K562 (cell line): ENCODE measurements at regions not wholly inside any gene's neighbourhood (a gene's known extent, or its start where the extent isn't known, plus 50 kb on each side); places are given as distances from the start of the nearest gene placed in this dataset.

Experiments
- CBFA2T3 ChIP-seq: fragments of 450-650 bp; IDR thresholded peaks from 2 replicates; pipeline ENCODE4 v1.6.1; 2017
- CBX5 ChIP-seq: IDR thresholded peaks from 2 replicates; pipeline ENCODE4 v1.6.1; 2014; ENCODE audit warnings: low read depth, borderline replicate concordance
- CTCF ChIP-seq, 3 experiments: IDR thresholded peaks in 2 of 3; conservative IDR thresholded peaks in 1 of 3; 2 replicates each; pipeline ENCODE4 v1.5.1; 2011 to 2012; ENCODE audit warnings: low read length in 3 of 3, mild to moderate bottlenecking in 3 of 3, control low read depth in 2 of 3, improper control_type of control experiment in 1 of 3, inconsistent platforms in 1 of 3, low read depth in 1 of 3, mixed read lengths in 1 of 3, moderate library complexity in 1 of 3; ENCODE audit not compliant: insufficient read depth in 2 of 3
- ESRRB ChIP-seq: fragments of 250-450 bp; sonication (Bioruptor Pico); IDR thresholded peaks from 2 replicates; pipeline ENCODE4 v1.5.0; 2020; ENCODE audit warnings: mild to moderate bottlenecking, moderate library complexity, borderline replicate concordance
- EZH2 ChIP-seq: IDR thresholded peaks from 2 replicates; pipeline ENCODE4 v1.6.1; 2012; ENCODE audit warnings: low read depth, mild to moderate bottlenecking, inconsistent platforms, low read length, borderline replicate concordance
- FOSL1 ChIP-seq: fragments of 200-800 bp; sonication (Bioruptor generic); conservative IDR thresholded peaks from 2 replicates; pipeline ENCODE4 v1.6.1; 2016; ENCODE audit warnings: missing genetic modification characterization, missing compliant biosample characterization
- JUN ChIP-seq, 2 experiments: sonication (generic) in 1 of 2; formaldehyde crosslinking in 1 of 2; IDR thresholded peaks; 2 replicates each; pipeline versions ENCODE4 v1.6.1 to v1.8.0; 2012 to 2022; ENCODE audit warnings: borderline replicate concordance in 2 of 2, mild to moderate bottlenecking in 2 of 2, improper control_type of control experiment in 1 of 2, low read depth in 1 of 2, low read length in 1 of 2, missing genetic modification reagents in 1 of 2
- POLR2A ChIP-seq: fragments of 450-650 bp; conservative IDR thresholded peaks from 2 replicates; pipeline ENCODE4 v1.6.1; 2016
- POLR2G ChIP-seq: fragments of 200-400 bp; formaldehyde crosslinking; IDR thresholded peaks from 2 replicates; pipeline ENCODE4 v1.6.1; 2017; ENCODE audit warnings: low read depth, mild to moderate bottlenecking, antibody characterized with exemption, low read length, moderate library complexity
- SP2 ChIP-seq: IDR thresholded peaks from 2 replicates; pipeline ENCODE4 v1.6.1; 2011; ENCODE audit warnings: mild to moderate bottlenecking, low read depth, low read length, moderate library complexity; ENCODE audit not compliant: poor library complexity, severe bottlenecking; ENCODE audit errors: extremely low read depth
- SPI1 ChIP-seq: IDR thresholded peaks from 2 replicates; pipeline ENCODE4 v1.6.1; 2011; ENCODE audit warnings: low read depth, low read length, control low read depth, borderline replicate concordance
- ZNF445 ChIP-seq: fragments of 250-450 bp; sonication (Bioruptor Pico); IDR thresholded peaks from 2 replicates; pipeline ENCODE4 v1.4.0; 2020; ENCODE audit warnings: low read depth, mild to moderate bottlenecking, moderate library complexity
- ZNF583 ChIP-seq: fragments of 250-450 bp; sonication (Bioruptor Pico); IDR thresholded peaks from 2 replicates; pipeline ENCODE4 v1.4.0; 2020
- ZNF644 ChIP-seq: fragments of 200-800 bp; sonication (Bioruptor generic); IDR thresholded peaks from 2 replicates; pipeline ENCODE4 v1.6.1; 2016; ENCODE audit warnings: low read depth, missing genetic modification characterization, missing compliant biosample characterization

GRCh38 chr4:152168987-152169616 is 366.8 kb downstream of the FBXW7 start:
- TF ChIP-seq ZNF583 (CRISPR knock-in tag) (no peak), POLR2G (no peak), ZNF644 (tag) (no peak), FOSL1 (tag) (no peak), CBX5 (no peak), CTCF (IDR thresholded peaks at IDR 0.05 in 2 of 3, conservative IDR thresholded peaks at IDR 0.05 in 1 of 3; ENCODE audit: insufficient read depth in 2 of 3, low read depth in 1 of 3, low read length in 3 of 3) (no peak), EZH2 (no peak), SP2 (no peak), ESRRB (CRISPR knock-in tag) (no peak), CBFA2T3 (no peak), ZNF445 (CRISPR knock-in tag) (no peak), JUN (IDR thresholded peaks at IDR 0.05; ENCODE audit: borderline replicate concordance, low read depth, low read length) (no peak), JUN (CRISPR knock-in tag; IDR thresholded peaks at IDR 0.05; ENCODE audit: borderline replicate concordance) (no peak), SPI1 (no peak), POLR2A (no peak)
